SIG-M5 treated with dmso at 0.1 percent for 504 hours (cell line): ENCODE measurements at regions not wholly inside any gene's neighbourhood (a gene's known extent, or its start where the extent isn't known, plus 50 kb on each side); places are given as distances from the start of the nearest gene placed in this dataset.
"Not testable (repeated sequence)": the region's sequence is repeated elsewhere in the genome, so short reads cannot be mapped to it uniquely, and the experiment has no call there.

Source experiments
- DNase-seq: peaks from one replicate; lab custom pipeline; 2025; ENCODE audit not compliant: unreplicated experiment; lab: John Stamatoyannopoulos, UW

- not testable (repeated sequence) for DNase-seq
These were observed 108.4 kb downstream of the SRGAP2 start for GRCh38 chr1:206311611-206312273.

- DNase-seq, result not testable (repeated sequence)
These were observed 108.9 kb downstream of the SRGAP2 start for GRCh38 chr1:206312274-206312665.

- DNase-seq, result not testable (repeated sequence)
These were observed 111.8 kb downstream of the SRGAP2 start for GRCh38 chr1:206314951-206315636.

GRCh38 chr1:206316901-206317300 is 113.6 kb downstream of the SRGAP2 start:
- DNase-seq, result not testable (repeated sequence)

- DNase-seq, result not testable (repeated sequence)
These were observed 114.7 kb downstream of the SRGAP2 start for GRCh38 chr1:206317878-206318514.

GRCh38 chr1:206320227-206320626 is 116.9 kb downstream of the SRGAP2 start:
- DNase-seq, result not testable (repeated sequence)

- DNase-seq, result not testable (repeated sequence)
These were observed 123.0 kb downstream of the SRGAP2 start for GRCh38 chr1:206326159-206326939.

GRCh38 chr1:206331597-206331996 is 128.3 kb downstream of the SRGAP2 start:
- not testable (repeated sequence) for DNase-seq

GRCh38 chr1:206333316-206333715 is 130.0 kb downstream of the SRGAP2 start:
- DNase-seq, result not testable (repeated sequence)

- DNase-seq, result not testable (repeated sequence)
These were observed 130.6 kb downstream of the SRGAP2 start for GRCh38 chr1:206333897-206334296.

GRCh38 chr1:206334481-206334880 is 131.1 kb downstream of the SRGAP2 start:
- DNase-seq, result not testable (repeated sequence)

GRCh38 chr1:206335162-206335561 is 131.8 kb downstream of the SRGAP2 start:
- DNase-seq, result not testable (repeated sequence)

- DNase-seq, result not testable (repeated sequence)
These were observed 132.8 kb downstream of the SRGAP2 start for GRCh38 chr1:206335875-206336846.

GRCh38 chr1:206337024-206337423 is 133.3 kb upstream of the IKBKE start:
- DNase-seq, result not testable (repeated sequence)

- not testable (repeated sequence) for DNase-seq
These were observed 119.6 kb upstream of the IKBKE start for GRCh38 chr1:206350493-206351275.

GRCh38 chr1:206351276-206352052 is 118.8 kb upstream of the IKBKE start:
- not testable (repeated sequence) for DNase-seq

GRCh38 chr1:206356310-206356709 is 114.0 kb upstream of the IKBKE start:
- not testable (repeated sequence) for DNase-seq

- DNase-seq, result not testable (repeated sequence)
These were observed 112.3 kb upstream of the IKBKE start for GRCh38 chr1:206357962-206358361.
